GM18519 (cell line): ENCODE measurements at regions not wholly inside any gene's neighbourhood (a gene's known extent, or its start where the extent isn't known, plus 50 kb on each side); places are given as distances from the start of the nearest gene placed in this dataset.
"Not testable (repeated sequence)": the region's sequence is repeated elsewhere in the genome, so short reads cannot be mapped to it uniquely, and the experiment has no call there.

Source experiments
- ATAC-seq: cut with Tn5 transposase; IDR thresholded peaks from one replicate; pipeline ENCODE4 v1.9.1; 2021; ENCODE audit warnings: mild to moderate bottlenecking, moderate library complexity; ENCODE audit not compliant: unreplicated experiment, low FRiP score

DNA sequence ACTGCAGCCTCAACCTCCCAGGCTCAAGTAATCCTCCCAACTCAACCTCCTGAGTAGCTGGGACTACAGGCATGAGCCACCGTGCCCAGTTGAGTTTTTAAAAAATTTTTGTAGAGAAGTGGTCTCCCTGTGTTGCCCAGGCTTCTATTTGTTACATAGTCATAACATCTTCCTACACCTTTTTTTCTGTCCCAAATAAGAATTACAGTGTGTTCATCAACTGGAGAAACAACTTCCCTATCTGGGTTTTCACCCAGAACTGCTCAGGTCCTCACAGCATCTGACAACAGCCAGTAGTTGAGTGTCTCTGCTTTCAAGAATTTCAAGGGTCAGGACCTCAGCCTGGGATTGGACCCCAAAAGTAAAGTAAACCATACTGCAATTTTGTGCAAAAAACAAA lies 235.2 kb upstream of the AMIGO2 start:
- ATAC-seq: no peak

DNA sequence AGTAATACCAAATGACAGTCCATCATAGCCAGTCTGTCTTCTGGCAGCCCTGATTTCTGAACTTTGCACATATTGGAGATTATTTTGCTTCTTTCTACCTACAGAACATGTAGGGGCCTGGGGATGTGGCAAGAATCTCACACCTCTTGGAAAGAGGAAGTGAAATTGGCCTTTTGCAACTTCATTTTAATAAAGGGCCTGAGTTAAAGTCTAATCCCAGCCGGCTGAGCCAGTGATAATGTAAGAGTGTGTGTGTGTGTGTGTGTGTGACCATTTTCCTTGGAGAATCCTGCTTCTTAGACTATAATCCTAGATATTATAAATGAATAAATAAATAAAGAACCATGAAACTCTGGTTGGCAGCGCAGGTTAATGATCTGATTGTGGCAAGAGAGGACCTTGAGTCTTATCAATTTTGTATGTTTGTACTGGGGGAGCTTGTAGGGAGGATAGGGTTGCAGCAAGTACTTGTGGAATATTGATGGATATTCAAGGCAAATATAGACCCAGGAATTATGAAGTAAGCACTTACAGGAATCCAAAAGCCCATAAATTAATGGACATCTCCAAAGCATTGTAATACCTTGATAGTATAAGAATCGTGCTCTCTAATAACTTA lies 233.2 kb upstream of the AMIGO2 start:
- peak; percentile 80 for ATAC-seq

DNA sequence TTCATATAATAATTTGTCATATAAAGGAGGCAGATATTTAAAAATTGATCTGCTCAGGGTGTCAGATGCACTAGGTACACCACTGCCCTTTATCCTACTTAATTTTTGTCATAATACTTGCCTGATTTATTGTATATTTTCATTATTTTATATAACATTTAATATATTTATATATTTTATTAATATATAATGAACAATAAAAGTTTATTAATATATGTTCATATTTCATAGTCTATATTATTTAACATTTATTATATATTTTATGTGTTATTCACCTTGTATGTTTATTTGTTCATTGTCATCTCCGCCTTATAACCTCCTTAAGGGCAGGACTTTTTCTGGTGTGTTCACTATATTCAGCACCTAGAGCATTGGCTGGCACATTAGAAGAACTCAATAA lies 232.4 kb upstream of the AMIGO2 start:
- no peak for ATAC-seq

DNA sequence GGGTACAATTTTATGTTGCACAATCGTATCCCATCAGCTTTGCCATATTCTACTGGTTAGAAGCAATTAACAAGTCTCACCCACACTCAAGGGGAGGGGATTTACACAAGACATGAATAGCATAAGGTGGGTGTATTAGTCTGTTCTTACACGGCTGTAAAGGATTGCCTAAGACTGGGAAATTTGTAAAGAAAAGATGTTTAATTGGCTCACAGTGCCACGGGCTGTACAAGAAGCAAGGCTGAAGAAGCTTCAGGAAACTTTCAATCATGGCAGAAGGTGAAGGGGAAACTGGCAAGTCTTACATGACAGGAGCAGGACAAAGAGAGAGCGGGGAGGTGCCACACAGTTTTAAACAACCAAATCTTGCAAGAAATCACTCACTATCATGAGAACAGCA lies 231.8 kb upstream of the AMIGO2 start:
- ATAC-seq: no peak

DNA sequence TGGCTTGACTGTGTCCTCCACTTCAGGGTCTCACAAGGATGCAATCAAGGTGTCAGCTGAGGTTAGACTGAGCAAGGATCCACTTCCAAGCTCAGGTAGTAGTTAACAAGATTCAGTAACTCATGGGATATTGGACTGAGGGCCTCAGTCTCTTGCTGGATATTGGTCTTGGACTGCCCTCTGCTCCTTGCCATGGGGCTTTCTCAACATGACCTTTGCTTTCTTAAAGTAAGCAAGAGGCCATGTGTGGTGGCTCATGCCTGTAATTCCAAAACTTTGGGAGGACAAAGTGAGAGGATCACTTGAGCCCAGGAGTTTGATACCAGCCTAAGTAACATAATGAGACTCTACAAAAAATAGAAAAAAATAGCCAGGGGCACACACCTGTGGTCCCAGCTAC lies 231.3 kb upstream of the AMIGO2 start:
- ATAC-seq: no peak

DNA sequence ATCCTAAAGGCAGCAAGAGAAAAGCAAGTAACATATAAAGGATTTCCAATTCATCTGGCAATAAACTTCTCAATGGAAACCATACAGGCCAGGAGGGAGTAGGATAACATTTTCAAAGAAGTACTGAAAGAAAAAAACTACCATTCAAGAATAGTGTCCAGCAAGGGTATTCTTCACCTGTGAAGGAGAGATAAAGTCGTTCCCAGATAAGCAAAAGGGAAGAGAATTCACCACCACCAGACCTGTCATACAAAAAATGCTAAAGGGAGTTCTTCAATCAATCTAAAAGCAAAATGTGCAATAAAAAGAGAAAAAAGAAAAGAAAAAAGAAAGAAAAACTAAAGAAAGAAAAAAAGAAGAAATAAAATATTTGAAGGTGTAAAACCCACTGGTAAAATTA lies 228.9 kb upstream of the AMIGO2 start:
- no peak for ATAC-seq

DNA sequence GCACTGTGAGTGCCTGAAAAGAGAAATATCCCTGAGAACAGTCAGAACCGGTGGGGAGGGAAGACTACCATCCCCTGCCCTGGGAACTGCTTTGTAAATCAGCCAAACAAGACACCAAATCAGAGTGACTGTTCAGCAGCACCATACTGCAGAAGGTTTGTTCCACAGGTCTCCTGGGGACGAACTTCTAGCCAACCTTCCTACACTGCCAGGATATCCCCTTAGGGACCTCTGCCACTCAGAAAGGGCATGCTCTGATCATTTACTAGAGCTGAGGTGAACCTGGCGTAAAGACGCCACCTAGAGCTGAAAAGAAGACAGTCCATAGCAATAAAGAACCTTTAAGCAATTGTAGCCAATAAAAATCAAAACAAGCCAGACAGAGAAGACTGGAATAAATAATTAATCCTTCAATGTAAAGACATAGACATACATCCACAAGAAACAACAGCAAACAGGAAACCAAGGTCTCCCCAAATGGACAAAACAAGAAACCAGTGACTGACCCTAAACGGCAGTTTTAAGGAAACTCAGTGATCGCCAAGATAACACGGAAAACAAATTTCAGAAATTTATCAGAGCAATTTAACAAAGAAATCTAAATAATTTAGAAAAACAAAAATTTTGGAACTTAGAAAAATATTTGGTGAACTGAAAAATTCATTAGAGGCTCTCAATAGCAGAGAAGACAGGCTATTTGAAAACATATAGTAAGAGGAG lies 228.1 kb upstream of the AMIGO2 start:
- peak; percentile 69 for ATAC-seq

DNA sequence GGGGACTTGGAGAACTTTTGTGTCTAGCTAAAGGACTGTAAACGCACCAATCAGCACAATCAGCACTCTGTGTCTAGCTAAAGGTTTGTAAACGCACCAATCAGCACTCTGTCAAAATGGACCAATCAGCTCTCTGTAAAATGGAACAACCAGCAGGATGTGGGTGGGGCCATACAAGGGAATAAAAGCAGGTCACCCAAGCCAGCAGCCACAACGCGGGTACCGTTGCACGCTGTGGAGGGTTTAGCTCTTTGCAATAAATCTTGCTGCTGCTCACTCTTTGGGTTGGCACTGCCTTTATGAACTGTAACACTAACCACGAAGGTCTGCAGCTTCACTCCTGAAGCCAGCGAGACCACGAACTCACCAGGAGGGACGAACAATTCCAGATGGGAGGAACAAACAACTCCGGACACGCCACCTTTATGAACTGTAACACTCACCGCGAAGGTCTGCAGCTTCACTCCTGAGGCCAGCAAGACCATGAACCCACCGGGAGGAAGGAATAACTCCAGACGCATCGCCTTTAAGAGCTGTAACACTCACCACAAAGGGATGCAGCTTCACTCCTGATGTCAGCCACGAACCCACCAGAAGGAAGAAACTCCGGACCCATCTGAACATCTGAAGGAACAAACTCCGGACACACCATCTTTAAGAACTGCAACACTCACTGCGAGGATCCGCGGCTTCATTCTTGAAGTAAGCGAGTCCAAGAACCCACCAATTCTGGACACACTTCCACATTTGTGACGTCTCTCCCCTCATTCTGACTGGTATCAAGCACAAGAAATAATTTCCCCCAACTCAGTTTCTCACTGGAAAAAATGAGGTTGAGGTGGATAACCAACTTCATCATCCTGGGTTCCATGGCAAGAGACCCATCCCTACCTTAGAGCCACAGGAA lies 227.3 kb upstream of the AMIGO2 start:
- not testable (repeated sequence) for ATAC-seq

DNA sequence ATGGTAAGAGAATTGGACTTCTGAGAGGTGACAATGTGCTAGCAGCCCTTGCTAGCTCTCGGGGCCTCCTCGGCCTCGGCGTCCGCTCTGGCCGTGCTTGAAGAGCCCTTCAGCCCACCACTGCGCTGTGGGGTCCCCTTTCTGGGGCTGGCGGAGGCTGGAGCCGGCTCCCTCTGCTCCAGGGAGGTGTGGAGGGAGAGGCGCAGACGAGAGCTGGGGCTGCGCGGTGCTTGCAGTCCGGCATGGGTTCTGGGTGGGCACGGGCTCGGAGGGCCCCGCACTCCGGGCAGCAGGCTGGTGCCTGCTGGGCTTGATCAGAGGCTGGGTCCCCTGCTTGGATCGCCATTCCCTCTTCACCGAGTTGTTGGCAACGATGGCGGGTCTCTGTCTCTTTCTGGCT lies 226.4 kb upstream of the AMIGO2 start:
- ATAC-seq: no peak

DNA sequence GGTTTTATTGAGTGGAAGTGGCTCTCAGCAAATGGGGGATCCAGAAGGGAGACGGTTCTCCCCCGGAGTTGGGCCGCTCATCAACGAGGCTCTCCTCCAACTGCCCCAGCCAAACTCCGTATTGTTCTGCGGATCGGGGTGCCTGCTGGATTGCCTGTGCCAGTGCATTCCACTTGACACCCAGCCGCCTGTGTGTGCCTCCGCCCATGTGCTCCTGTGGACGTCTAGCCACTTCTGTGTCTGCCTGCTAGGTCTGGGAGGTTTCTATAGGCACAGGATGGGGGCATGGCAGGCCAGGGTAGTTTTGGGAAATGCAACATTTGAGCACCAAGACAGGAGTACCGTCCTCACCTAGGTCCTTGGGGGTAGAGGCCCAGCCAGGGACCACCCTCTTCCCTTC lies 225.7 kb upstream of the AMIGO2 start:
- ATAC-seq: no peak

DNA sequence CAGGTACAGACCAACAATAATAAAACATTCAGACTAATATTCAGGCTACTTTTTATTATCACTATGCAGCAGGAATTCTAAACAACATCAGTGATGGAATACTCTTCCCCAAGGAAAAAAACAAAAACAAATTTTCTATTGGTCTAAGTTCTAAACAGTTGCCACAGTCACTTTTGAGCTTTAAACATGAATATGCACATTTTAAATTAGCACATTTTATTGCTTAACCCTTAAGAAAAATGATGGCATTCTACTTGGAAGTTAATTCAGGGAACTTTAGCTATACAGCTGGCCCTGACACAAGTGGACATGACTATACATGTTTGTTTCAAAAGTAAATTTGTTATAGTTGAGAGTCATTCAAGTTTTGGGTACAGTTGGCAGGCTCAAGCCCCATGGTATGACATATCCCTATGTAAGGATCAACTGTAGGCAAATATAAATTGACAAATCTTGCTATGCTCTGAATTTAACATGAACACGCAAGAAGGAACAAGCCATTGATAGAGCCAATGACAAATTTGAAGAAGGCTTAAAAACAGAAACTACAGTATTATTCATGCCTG lies 224.3 kb upstream of the AMIGO2 start:
- no peak for ATAC-seq

DNA sequence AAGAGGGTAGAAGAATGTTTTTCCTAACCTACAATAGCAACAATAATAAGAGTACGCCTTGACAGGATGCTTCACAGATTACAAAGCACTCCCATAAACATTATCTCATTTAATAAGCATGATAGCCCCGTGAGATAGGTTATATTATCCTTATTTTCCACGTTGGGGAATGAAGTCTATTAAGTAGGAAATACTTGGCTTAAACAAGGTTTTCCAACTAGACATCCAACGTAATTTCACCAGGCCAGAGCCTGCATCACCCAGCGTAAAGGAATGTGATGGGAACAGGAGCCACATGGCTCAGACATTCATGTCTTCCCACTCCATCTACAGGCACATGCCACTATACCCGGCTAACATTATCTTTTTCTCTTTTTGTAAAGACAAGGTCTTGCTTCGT lies 223.4 kb upstream of the AMIGO2 start:
- no peak for ATAC-seq

DNA sequence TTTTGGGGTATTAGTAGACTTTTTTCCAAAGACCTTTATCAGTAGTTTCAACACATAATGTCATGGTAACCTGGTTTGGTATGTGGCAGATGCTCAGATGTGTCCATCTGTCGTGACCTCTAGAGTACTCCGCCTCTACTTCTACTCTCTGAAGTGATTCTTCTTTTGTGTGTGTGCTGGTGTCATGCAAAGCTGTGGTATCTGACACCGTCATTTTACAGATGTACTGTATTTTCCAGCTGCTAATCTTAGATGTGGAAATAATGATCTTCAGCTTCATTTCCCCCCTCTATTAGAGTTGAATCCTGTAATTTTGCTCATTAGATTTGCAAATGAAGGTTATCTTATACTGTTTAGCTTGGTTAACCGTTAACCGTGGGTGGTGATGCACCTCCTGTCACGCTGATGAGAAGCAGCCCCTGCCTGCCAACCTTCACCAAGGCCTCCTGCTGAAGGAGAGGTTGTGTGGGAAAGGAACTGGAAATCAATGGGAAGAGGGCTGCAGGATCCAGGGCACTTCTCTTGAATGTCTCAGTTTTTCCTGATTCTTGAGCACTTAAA lies 222.4 kb upstream of the AMIGO2 start:
- no peak for ATAC-seq

DNA sequence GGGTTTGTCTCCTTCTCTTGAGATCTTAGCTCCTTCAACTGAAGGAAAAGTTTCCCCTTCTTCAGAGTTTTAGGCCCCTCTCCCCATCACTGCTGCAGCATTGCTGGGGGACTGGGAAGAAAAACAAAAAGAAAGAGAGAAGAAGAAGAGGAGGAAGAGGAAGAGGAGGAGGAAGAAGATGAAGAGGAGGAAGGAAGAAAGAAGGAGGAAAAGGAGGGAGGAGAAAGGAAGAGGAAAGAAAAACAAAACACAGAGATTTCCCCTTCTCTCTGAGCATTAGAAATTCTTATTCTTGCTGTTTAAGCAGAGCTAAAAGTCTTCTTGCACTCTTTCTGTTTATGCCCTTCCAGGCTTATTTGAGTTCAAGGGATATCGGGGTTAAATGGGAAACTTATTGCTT lies 219.8 kb upstream of the AMIGO2 start:
- ATAC-seq: no peak

DNA sequence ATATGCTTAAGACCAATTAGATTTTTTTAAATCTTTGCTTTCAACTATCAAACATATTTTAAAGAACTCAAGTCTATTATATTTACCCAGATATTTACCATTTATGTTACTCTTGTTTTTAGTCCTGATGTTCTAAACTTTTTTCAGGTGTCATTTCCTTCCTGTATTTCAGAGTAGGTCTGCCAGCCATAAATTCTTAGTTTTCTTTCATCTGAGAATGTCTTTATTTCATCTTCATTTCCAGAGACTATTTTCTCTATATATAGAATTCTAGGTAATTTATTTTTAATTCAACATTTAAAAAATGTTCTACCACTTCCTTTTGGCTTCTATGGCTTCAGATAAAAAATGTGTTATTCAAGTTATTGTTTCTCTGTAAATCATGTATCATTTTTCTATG lies 218.2 kb upstream of the AMIGO2 start:
- no peak for ATAC-seq

DNA sequence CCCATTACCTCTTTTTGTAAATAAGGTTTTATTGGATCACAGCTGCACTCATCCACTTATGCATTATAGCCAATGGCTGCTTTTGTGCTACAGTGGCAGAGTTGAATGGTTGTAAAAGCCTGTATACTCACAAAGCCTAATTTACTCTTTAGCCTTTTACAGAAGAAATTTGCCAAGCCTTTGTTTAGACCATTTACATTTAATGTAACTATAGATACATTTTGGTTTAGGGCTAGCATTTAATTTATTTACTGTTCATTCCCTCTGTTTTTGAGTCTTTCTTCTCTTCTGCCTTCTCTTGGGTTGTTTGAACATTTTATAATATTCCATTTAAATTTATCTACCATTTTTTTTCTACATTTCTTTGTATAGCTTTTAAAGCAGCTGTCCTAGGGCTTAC lies 217.1 kb upstream of the AMIGO2 start:
- ATAC-seq: no peak

DNA sequence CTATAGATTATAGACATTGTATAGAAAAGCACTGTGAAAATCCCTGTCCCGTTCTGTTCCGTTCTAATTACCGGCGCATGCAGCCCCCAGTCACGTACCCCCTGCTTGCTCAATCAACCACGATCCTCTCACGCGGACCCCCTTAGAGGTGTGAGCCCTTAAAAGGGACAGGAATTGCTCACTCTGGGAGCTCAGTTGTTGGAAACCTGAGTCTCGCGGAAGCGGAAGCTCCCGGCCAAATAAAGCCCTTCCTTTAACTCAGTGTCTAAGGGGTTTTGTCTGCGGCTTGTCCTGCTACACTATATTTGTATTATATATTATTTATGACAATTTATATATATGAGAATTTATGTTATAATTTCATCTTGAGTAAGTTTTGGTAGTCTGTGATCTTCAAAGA lies 213.6 kb upstream of the AMIGO2 start:
- ATAC-seq: no peak

DNA sequence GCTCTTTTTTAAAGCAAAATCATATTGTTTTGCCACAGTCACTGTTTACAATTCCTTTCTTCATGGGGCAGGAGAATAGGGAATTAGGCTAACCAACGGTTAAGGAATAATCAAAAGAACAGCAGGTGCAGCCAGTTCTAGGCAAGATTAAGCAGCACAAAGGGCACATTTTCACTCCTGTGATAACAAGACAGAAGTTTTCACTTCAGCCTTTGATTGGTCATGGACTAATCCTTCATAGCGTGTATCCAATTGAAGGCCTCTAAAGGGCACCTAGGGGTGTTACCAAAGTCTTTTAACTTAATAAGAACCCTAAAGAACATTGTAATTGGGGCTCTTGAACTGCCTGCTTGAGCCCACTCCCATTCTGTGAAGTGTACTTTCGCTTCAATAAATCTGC lies 206.9 kb upstream of the AMIGO2 start:
- ATAC-seq: no peak
